Ishikawa (cell line): ENCODE measurements at regions not wholly inside any gene's neighbourhood (a gene's known extent, or its start where the extent isn't known, plus 50 kb on each side); places are given as distances from the start of the nearest gene placed in this dataset.

Experiments
- CEBPB ChIP-seq: IDR thresholded peaks from 2 replicates; pipeline ENCODE4 v1.6.1; 2012
- EP300 ChIP-seq: IDR thresholded peaks from 2 replicates; pipeline ENCODE4 v1.6.1; 2012; ENCODE audit warnings: borderline replicate concordance
- NFIC ChIP-seq: IDR thresholded peaks from 2 replicates; pipeline ENCODE4 v1.6.1; 2012
- RAD21 ChIP-seq: IDR thresholded peaks from 2 replicates; pipeline ENCODE4 v1.6.1; 2012; ENCODE audit warnings: low read depth
- TCF12 ChIP-seq: IDR thresholded peaks from 2 replicates; pipeline ENCODE4 v1.6.1; 2012; ENCODE audit warnings: low read depth

- no peak for TF ChIP-seq TCF12
- TF ChIP-seq EP300 = no peak
- no peak for TF ChIP-seq NFIC
- no peak for TF ChIP-seq RAD21
- no peak for TF ChIP-seq CEBPB
Measured at GRCh38 chr7:98562381-98562823, 54.7 kb upstream of the NPTX2 start.
